GM18517 (cell line): ENCODE measurements at regions not wholly inside any gene's neighbourhood (a gene's known extent, or its start where the extent isn't known, plus 50 kb on each side); places are given as distances from the start of the nearest gene placed in this dataset.
"Not testable (repeated sequence)": the region's sequence is repeated elsewhere in the genome, so short reads cannot be mapped to it uniquely, and the experiment has no call there.

Experiments used
- ATAC-seq: cut with Tn5 transposase; IDR thresholded peaks from one replicate; pipeline ENCODE4 v1.9.1; 2021; ENCODE audit warnings: mild to moderate bottlenecking, moderate library complexity; ENCODE audit not compliant: unreplicated experiment

- no peak for ATAC-seq
Observed at GRCh38 chr2:160550048-160550447, 56.4 kb upstream of the RBMS1 start.

GRCh38 chr2:160551259-160551658 lies 57.7 kb upstream of the RBMS1 start:
- ATAC-seq: no peak

GRCh38 chr2:160555420-160556071 lies 61.9 kb upstream of the RBMS1 start:
- no peak for ATAC-seq

- no peak for ATAC-seq
Observed at GRCh38 chr2:160557903-160558302, 64.3 kb upstream of the RBMS1 start.

- no peak for ATAC-seq
Observed at GRCh38 chr2:160558531-160558930, 64.9 kb upstream of the RBMS1 start.

GRCh38 chr2:160561551-160562295 lies 68.1 kb upstream of the RBMS1 start:
- no peak for ATAC-seq

GRCh38 chr2:160562730-160563129 lies 69.1 kb upstream of the RBMS1 start:
- ATAC-seq: no peak

GRCh38 chr2:160564591-160564990 lies 71.0 kb upstream of the RBMS1 start:
- ATAC-seq: no peak

- no peak for ATAC-seq
Observed at GRCh38 chr2:160565099-160565845, 71.7 kb upstream of the RBMS1 start.

GRCh38 chr2:160566717-160567116 lies 73.1 kb upstream of the RBMS1 start:
- ATAC-seq: no peak

- ATAC-seq: no peak
Observed at GRCh38 chr2:160568856-160569255, 75.2 kb upstream of the RBMS1 start.

- ATAC-seq: no peak
Observed at GRCh38 chr2:160570376-160570775, 76.8 kb upstream of the RBMS1 start.

GRCh38 chr2:160574468-160575140 lies 81.0 kb upstream of the RBMS1 start:
- ATAC-seq: no peak

- no peak for ATAC-seq
Observed at GRCh38 chr2:160575368-160575767, 81.8 kb upstream of the RBMS1 start.

GRCh38 chr2:160576054-160576499 lies 82.5 kb upstream of the RBMS1 start:
- ATAC-seq: no peak

GRCh38 chr2:160577081-160577480 lies 83.5 kb upstream of the RBMS1 start:
- not testable (repeated sequence) for ATAC-seq

- no peak for ATAC-seq
Observed at GRCh38 chr2:160581035-160581434, 87.4 kb upstream of the RBMS1 start.

GRCh38 chr2:160581448-160581847 lies 87.8 kb upstream of the RBMS1 start:
- ATAC-seq: no peak

- ATAC-seq: no peak
Observed at GRCh38 chr2:160582081-160582480, 88.5 kb upstream of the RBMS1 start.

GRCh38 chr2:160582490-160583145 lies 89.0 kb upstream of the RBMS1 start:
- no peak for ATAC-seq

- no peak for ATAC-seq
Observed at GRCh38 chr2:160583146-160583535, 89.5 kb upstream of the RBMS1 start.
